Ascending aorta (tissue), 2 donors: ENCODE measurements at regions not wholly inside any gene's neighbourhood (a gene's known extent, or its start where the extent isn't known, plus 50 kb on each side); places are given as distances from the start of the nearest gene placed in this dataset.

Experiments
- DNase-seq, 2 donors: peaks; one replicate each; pipeline ENCODE4 v3.0.0-alpha.2; 2019; ENCODE audit warnings: low spot score in 2 of 2
- H3K27ac ChIP-seq, 2 donors: fragments of 200-600 bp; sonication (generic); one replicate each; pipeline ENCODE4 v1.5.1; 2016 to 2017; ENCODE audit warnings: mild to moderate bottlenecking in 1 of 2
- H3K27me3 ChIP-seq: fragments of 200-600 bp; sonication (generic); one replicate; pipeline ENCODE4 v1.5.1; 2017
- H3K36me3 ChIP-seq, 2 donors: fragments of 200-600 bp; sonication (generic); one replicate each; pipeline ENCODE4 v1.5.1; 2016
- H3K4me1 ChIP-seq, 2 donors: fragments of 200-600 bp; sonication (generic); one replicate each; pipeline ENCODE4 v1.5.1; 2016 to 2017; ENCODE audit warnings: mild to moderate bottlenecking in 1 of 2
- H3K4me3 ChIP-seq, 2 donors: fragments of 200-600 bp; sonication (generic); one replicate each; pipeline ENCODE4 v1.5.1; 2016 to 2017; ENCODE audit warnings: mild to moderate bottlenecking in 1 of 2
- H3K9me3 ChIP-seq, 2 donors: fragments of 200-600 bp; sonication (generic); one replicate each; pipeline ENCODE4 v1.5.1; 2016
- intact Hi-C: fragments of 100-400 bp; cut with DNase I; formaldehyde crosslinking; loops from one replicate; pipeline ENCODE4 v1.15.1; 2023
- TF ChIP-seq, protein P1 (sequence below), 3 experiments: fragments of 200-600 bp in 2 of 3; fragments of 450-650 bp in 1 of 3; sonication (generic) in 2 of 3; IDR thresholded peaks; one replicate each; pipeline ENCODE4 v1.5.1; 2016 to 2019; ENCODE audit warnings: antibody characterized with exemption in 3 of 3, mild to moderate bottlenecking in 1 of 3, moderate library complexity in 1 of 3

DNA sequence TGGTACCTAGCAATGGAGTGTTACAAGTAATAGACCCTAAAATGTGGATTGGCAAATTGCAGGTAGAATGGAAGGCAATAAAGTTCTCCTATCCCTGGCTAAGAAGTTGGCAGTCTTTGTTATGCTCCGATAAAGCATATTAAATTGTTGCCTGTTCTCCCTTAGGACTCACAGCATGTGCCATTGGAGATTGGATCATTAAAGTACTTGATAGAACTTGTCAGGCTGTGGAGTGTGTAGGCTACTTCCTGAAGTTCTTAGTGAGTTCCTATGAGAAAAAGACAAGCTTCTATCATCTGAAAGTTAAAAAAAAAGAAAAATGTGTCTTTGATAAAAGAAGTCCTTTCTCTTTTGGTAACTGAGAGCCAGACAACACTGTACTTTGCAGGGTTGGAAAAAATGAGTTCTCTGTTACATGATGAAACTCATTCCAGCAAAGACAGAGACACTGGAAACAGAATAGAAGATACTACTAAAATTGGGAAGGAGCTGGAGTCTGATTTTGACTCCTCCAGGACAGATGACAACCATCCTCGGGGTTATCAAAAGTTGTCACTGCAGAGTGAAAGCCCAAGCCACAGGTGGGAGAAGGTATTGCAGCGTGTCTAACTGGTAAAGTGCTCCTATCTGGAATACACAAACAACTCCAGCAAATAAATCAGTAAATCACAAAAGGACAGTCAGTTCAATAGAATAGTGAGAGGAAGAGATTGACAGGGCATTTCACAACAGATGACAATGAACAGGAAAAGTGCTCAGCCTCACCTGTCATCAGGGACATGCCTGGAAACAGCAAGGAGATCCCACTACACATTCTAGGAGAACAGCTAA is 87.5 kb upstream of the WDR26 start:
- TF ChIP-seq, protein P1, sequence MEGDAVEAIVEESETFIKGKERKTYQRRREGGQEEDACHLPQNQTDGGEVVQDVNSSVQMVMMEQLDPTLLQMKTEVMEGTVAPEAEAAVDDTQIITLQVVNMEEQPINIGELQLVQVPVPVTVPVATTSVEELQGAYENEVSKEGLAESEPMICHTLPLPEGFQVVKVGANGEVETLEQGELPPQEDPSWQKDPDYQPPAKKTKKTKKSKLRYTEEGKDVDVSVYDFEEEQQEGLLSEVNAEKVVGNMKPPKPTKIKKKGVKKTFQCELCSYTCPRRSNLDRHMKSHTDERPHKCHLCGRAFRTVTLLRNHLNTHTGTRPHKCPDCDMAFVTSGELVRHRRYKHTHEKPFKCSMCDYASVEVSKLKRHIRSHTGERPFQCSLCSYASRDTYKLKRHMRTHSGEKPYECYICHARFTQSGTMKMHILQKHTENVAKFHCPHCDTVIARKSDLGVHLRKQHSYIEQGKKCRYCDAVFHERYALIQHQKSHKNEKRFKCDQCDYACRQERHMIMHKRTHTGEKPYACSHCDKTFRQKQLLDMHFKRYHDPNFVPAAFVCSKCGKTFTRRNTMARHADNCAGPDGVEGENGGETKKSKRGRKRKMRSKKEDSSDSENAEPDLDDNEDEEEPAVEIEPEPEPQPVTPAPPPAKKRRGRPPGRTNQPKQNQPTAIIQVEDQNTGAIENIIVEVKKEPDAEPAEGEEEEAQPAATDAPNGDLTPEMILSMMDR (IDR thresholded peaks at IDR 0.05): no peak
- Histone ChIP-seq H3K36me3 (no peaks in the 10 kb centered on the region), H3K27me3 (no peaks in the 10 kb centered on the region), H3K4me1 (no peaks in the 10 kb centered on the region), H3K4me3 (no peak overlapping the region), H3K9me3 (no peaks in the 10 kb centered on the region), H3K27ac (no peak overlapping the region)
- intact Hi-C loops: no loop called here
- no peak for DNase-seq

DNA sequence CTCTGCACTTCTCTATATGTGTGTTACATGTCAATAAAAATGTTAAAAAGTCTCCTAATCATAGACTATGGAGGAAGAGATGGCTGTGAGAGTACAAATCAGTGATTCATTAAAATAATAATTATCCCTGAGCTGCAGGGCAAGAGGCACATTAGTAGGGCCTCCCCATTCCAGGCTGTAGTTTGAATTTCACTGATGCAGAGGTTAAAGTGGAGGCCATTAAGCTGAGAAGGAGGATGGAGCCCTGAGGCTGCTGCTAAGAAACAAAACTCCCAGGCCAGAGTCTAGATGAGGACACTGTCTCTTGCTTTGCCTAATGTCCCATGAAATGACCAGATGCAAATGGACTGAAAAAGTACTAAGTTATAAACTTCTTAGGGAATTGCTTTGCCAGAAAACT is 89.1 kb upstream of the WDR26 start:
- no peak overlapping the region for H3K4me3 ChIP-seq
- H3K4me1 ChIP-seq: no peaks in the 10 kb centered on the region
- intact Hi-C loops: no loop called here
- no peak overlapping the region for H3K27ac ChIP-seq
- no peak for DNase-seq
- H3K27me3 ChIP-seq: no peaks in the 10 kb centered on the region
- TF ChIP-seq, protein P1 (IDR thresholded peaks at IDR 0.05): no peak
- no peaks in the 10 kb centered on the region for H3K9me3 ChIP-seq
- no peaks in the 10 kb centered on the region for H3K36me3 ChIP-seq

DNA sequence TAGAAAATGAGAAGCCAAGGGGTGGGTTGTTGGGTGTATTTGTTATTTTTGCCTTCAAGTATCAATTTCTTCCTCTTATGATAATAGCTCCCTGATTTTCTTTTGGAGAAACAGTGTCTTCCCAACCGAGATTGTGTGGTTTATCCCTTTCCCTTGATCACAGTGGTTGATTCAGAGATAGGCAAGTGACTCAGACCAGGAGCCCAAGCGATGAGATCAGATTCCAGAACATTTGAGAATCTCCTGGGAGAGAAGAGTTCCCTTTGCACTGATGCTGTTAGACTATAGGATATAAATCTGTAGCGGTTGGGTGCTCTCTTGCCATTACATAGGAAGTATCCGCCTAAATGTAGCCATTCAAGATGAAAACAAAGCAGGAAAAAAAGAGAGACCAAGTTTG is 90.1 kb upstream of the WDR26 start:
- intact Hi-C loops: no loop called here
- TF ChIP-seq, protein P1 (IDR thresholded peaks at IDR 0.05): no peak
- Histone ChIP-seq H3K4me1 (no peaks in the 10 kb centered on the region), H3K9me3 (no peaks in the 10 kb centered on the region), H3K27me3 (no peaks in the 10 kb centered on the region), H3K4me3 (no peak overlapping the region), H3K27ac (no peak overlapping the region), H3K36me3 (no peaks in the 10 kb centered on the region)
- no peak for DNase-seq

DNA sequence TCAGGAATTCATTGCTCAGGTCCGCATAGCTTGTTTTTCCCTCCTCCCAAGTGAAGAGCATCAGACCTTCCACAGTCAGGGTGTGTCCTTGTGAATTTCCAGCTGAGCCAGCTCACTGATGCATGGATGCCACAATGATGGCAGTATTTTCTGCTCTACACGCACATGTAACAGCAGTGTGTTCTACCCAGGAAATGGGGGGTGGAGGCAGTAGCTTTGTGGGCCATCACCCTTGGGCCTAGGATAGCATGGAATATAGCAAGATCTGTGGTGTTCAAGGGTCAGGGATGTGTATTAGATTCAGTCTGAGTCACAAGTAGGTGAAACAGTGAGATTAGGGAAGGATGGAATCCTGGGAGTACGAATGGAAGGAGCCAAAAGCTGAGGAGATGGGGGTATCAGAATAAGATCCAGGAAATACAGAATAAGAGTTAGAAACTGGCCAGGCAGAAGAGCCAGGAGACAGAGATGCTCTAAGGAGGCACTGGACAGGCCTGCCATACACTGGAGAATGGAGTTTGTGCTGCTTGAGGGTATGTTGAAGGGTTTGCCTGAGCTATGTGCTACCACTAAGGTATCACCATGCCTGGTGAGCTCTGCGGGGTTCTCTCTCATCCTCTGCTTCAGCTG is 90.6 kb upstream of the CNIH3 start:
- no peaks in the 10 kb centered on the region for H3K9me3 ChIP-seq
- TF ChIP-seq, protein P1 (IDR thresholded peaks at IDR 0.05): no peak
- H3K4me1 ChIP-seq: no peaks in the 10 kb centered on the region
- DNase-seq: no peak
- H3K36me3 ChIP-seq: no peaks in the 10 kb centered on the region
- H3K27ac ChIP-seq: no peak overlapping the region
- H3K27me3 ChIP-seq: no peaks in the 10 kb centered on the region
- no peak overlapping the region for H3K4me3 ChIP-seq
- intact Hi-C loops: no loop called here

DNA sequence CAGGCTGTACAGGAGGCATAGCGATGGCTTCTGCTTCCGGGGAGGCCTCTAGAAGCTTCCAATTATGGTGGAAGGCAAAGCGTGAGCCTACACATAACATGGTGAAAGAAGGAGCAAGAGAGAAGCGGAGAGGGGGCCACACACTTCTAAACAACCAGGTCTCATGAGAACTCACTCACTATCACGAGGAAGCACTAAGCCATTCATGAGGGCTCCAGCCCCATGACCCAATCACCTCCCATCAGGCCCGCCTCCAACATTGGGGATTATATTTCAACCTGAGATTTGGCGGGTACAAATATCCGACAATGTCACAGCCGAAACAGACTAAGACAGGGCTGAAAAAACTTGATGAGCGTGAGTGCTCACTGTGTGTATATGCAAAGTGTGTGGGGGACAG is 89.3 kb upstream of the CNIH3 start:
- TF ChIP-seq, protein P1 (IDR thresholded peaks at IDR 0.05): no peak
- Histone ChIP-seq H3K27me3 (no peaks in the 10 kb centered on the region), H3K9me3 (no peaks in the 10 kb centered on the region), H3K36me3 (no peaks in the 10 kb centered on the region), H3K27ac (no peak overlapping the region), H3K4me1 (no peaks in the 10 kb centered on the region), H3K4me3 (no peak overlapping the region)
- no peak for DNase-seq
- intact Hi-C loops: no loop called here
